ENCODE measurements at regions not wholly inside any gene's neighbourhood (a gene's known extent, or its start where the extent isn't known, plus 50 kb on each side); places are given as distances from the start of the nearest gene placed in this dataset.

- Histone ChIP-seq H3K4me1 (no peaks in the 10 kb centered on the region), H3K27me3 (no peaks in the 10 kb centered on the region), H3K27ac (no peak overlapping the region), H3K4me3 (no peak overlapping the region), H3K9me3 (no peaks in the 10 kb centered on the region), H3K36me3 (no peaks in the 10 kb centered on the region)
- TF ChIP-seq POLR2AphosphoS5 (IDR thresholded peaks at IDR 0.05) (no peak), POLR2A (IDR thresholded peaks at IDR 0.05) (no peak), EP300 (IDR thresholded peaks at IDR 0.05) (no peak)
- TF ChIP-seq, protein P1, sequence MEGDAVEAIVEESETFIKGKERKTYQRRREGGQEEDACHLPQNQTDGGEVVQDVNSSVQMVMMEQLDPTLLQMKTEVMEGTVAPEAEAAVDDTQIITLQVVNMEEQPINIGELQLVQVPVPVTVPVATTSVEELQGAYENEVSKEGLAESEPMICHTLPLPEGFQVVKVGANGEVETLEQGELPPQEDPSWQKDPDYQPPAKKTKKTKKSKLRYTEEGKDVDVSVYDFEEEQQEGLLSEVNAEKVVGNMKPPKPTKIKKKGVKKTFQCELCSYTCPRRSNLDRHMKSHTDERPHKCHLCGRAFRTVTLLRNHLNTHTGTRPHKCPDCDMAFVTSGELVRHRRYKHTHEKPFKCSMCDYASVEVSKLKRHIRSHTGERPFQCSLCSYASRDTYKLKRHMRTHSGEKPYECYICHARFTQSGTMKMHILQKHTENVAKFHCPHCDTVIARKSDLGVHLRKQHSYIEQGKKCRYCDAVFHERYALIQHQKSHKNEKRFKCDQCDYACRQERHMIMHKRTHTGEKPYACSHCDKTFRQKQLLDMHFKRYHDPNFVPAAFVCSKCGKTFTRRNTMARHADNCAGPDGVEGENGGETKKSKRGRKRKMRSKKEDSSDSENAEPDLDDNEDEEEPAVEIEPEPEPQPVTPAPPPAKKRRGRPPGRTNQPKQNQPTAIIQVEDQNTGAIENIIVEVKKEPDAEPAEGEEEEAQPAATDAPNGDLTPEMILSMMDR (IDR thresholded peaks at IDR 0.05) = no peak
- 80% methylated on average over 5 of the region's 5 CpGs for WGBS
- no peak for DNase-seq (ENCODE audit: low spot score in 2 of 2)
These were observed 217.6 kb upstream of the FIGN start for GRCh38 chr2:163953390-163953907.

- no peak overlapping the region for H3K4me3 ChIP-seq
- no peaks in the 10 kb centered on the region for H3K27me3 ChIP-seq
- H3K9me3 ChIP-seq = no peaks in the 10 kb centered on the region
- H3K36me3 ChIP-seq = no peaks in the 10 kb centered on the region
- no peak overlapping the region for H3K27ac ChIP-seq
- DNase-seq (ENCODE audit: low spot score in 2 of 2) = no peak
- no peak for TF ChIP-seq POLR2A (IDR thresholded peaks at IDR 0.05)
- TF ChIP-seq, protein P1 (IDR thresholded peaks at IDR 0.05) = no peak
- no peak for TF ChIP-seq EP300 (IDR thresholded peaks at IDR 0.05)
- no peak for TF ChIP-seq POLR2AphosphoS5 (IDR thresholded peaks at IDR 0.05)
- no peaks in the 10 kb centered on the region for H3K4me1 ChIP-seq
These were observed 215.5 kb upstream of the FIGN start for GRCh38 chr2:163951312-163951711.

- TF ChIP-seq EP300 (IDR thresholded peaks at IDR 0.05) (no peak), POLR2A (IDR thresholded peaks at IDR 0.05) (no peak), POLR2AphosphoS5 (IDR thresholded peaks at IDR 0.05) (no peak)
- TF ChIP-seq, protein P1 (IDR thresholded peaks at IDR 0.05) = no peak
- H3K27ac ChIP-seq = no peak overlapping the region
- no peak overlapping the region for H3K4me3 ChIP-seq
- no peaks in the 10 kb centered on the region for H3K4me1 ChIP-seq
- no peak for DNase-seq (ENCODE audit: low spot score in 2 of 2)
- no peaks in the 10 kb centered on the region for H3K27me3 ChIP-seq
- H3K9me3 ChIP-seq = no peaks in the 10 kb centered on the region
- H3K36me3 ChIP-seq = no peaks in the 10 kb centered on the region
These were observed 213.9 kb upstream of the FIGN start for GRCh38 chr2:163949693-163950092.

- TF ChIP-seq, protein P1 (IDR thresholded peaks at IDR 0.05) = no peak
- TF ChIP-seq POLR2AphosphoS5 (IDR thresholded peaks at IDR 0.05) (no peak), POLR2A (IDR thresholded peaks at IDR 0.05) (no peak), EP300 (IDR thresholded peaks at IDR 0.05) (no peak)
- Histone ChIP-seq H3K27me3 (no peaks in the 10 kb centered on the region), H3K9me3 (no peaks in the 10 kb centered on the region), H3K36me3 (no peaks in the 10 kb centered on the region), H3K27ac (no peak overlapping the region), H3K4me1 (peaks cover 5% of the 10 kb centered on the region), H3K4me3 (no peak overlapping the region)
- DNase-seq (ENCODE audit: low spot score in 2 of 2) = no peak
- 92% methylated on average over 4 of the region's 4 CpGs for WGBS
These were observed 208.5 kb upstream of the FIGN start for GRCh38 chr2:163944347-163944737.

DNA sequence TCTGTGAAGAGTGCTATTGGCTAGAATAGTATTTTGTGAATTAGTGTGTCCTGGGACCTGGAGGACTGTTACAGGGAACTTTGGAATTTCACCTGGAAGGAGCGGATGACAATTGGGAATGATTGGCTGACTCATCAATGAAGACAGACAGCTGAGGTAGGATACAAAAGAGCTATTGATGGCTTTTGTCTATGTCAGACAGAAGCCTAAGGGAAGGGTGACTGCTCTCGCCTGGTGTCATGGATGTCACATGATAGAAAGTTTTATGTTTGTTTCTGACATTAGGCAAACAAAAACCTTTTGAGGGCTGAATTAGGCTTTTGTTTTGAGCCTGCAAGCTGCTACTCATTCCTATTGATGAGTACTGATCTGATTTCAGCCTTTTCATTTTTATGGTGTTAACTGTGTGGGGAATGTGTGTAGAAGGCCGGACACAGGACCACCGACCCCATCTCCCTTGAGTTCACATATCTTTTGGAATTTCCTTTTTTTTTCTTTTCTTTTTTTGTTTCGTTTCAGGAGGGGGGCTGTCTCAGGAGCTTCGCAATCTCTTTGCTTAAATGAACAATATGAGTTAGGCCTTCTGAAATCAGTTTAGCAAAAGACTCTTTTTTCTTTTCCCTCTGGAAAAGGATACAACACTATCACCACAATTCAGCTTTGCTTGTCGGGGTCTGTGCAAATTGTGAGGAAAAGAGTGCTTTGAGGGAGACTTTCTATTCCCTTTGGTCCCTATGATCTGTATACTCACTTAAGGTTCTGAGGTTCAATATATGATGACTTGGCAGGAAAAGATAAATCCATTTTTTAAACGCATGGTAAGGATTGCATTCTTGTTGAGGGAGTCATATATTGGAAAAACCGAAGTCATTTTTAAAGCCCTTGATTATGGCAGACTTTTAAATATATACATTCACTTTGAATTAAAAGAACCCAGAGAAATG is 207.9 kb upstream of the FIGN start:
- DNase-seq (ENCODE audit: low spot score in 2 of 2) = no peak
- H3K4me3 ChIP-seq = no peak overlapping the region
- WGBS = 80% methylated on average over 9 of the region's 9 CpGs
- H3K27ac ChIP-seq = no peak overlapping the region
- H3K4me1 ChIP-seq = peaks cover 5% of the 10 kb centered on the region
- TF ChIP-seq POLR2A (IDR thresholded peaks at IDR 0.05) (no peak), EP300 (IDR thresholded peaks at IDR 0.05) (no peak), POLR2AphosphoS5 (IDR thresholded peaks at IDR 0.05) (no peak)
- TF ChIP-seq, protein P1 (IDR thresholded peaks at IDR 0.05) = no peak
- H3K9me3 ChIP-seq = no peaks in the 10 kb centered on the region
- no peaks in the 10 kb centered on the region for H3K36me3 ChIP-seq
- no peaks in the 10 kb centered on the region for H3K27me3 ChIP-seq

Data from suprapubic skin (tissue), 4 donors.